ENCODE measurements at regions not wholly inside any gene's neighbourhood (a gene's known extent, or its start where the extent isn't known, plus 50 kb on each side); places are given as distances from the start of the nearest gene placed in this dataset.
"Not testable (repeated sequence)": the region's sequence is repeated elsewhere in the genome, so short reads cannot be mapped to it uniquely, and the experiment has no call there.

DNA sequence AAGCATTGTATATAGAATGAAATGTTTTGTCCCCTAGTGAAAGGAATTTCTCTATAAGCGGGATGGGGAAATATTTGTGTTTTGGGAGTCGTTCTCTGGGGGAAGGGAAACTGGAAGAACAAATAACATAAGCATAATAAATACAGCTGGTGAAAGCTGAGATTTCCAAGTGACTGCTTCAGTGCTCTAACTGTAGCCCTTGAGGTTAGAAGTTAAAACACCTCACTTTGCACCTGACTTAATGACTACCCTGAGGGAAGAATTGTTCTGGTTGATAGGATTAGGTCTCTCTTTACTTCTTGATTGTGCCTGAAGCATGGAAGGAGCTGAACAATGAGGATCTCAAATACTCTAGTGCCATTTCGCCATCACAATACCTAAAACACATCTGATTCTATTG, 307.4 kb downstream of the MAN2A1 start:
- no peak for ATAC-seq
- Histone ChIP-seq H3K4me3 (no peak overlapping the region), H3K4me1 (no peaks in the 10 kb centered on the region), H3K9me3 (no peaks in the 10 kb centered on the region), H3K27me3 (no peaks in the 10 kb centered on the region), H3K27ac (no peak overlapping the region), H3K36me3 (no peaks in the 10 kb centered on the region)
- TF ChIP-seq POLR2A (IDR thresholded peaks at IDR 0.05) = no peak
- no peak for DNase-seq
- in situ Hi-C loops (cut with MboI; ENCODE audit: low sequenced_read_pairs in 4 of 4) = no loop called here
- intact Hi-C loops (cut with DNase I; ENCODE audit: low total_unique reads) = no loop called here

DNA sequence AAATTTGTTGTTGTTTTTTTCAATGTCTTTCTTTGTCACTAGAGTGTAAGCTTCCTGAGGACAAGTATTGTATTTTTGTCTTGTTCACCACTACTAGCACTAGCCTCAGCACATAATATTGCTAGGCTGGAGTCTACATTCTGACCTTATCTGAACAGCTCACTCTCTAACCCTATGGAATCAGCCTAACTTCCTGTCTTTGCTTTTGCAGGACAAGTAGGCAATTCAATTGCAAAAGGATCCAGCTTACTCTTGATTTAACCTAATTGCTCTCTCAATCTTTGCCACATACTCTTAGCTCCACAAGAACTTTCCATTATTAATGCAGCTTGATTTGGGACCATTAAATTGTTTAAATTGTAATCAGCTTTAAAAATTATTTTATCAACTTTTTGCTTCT, 308.5 kb downstream of the MAN2A1 start:
- intact Hi-C loops (cut with DNase I; ENCODE audit: low total_unique reads) = no loop called here
- Histone ChIP-seq H3K27me3 (no peaks in the 10 kb centered on the region), H3K4me1 (no peaks in the 10 kb centered on the region), H3K4me3 (no peak overlapping the region), H3K36me3 (no peaks in the 10 kb centered on the region), H3K27ac (no peak overlapping the region), H3K9me3 (no peaks in the 10 kb centered on the region)
- DNase-seq (no peak), ATAC-seq (no peak)
- in situ Hi-C loops (cut with MboI; ENCODE audit: low sequenced_read_pairs in 4 of 4) = no loop called here
- TF ChIP-seq, protein P1, sequence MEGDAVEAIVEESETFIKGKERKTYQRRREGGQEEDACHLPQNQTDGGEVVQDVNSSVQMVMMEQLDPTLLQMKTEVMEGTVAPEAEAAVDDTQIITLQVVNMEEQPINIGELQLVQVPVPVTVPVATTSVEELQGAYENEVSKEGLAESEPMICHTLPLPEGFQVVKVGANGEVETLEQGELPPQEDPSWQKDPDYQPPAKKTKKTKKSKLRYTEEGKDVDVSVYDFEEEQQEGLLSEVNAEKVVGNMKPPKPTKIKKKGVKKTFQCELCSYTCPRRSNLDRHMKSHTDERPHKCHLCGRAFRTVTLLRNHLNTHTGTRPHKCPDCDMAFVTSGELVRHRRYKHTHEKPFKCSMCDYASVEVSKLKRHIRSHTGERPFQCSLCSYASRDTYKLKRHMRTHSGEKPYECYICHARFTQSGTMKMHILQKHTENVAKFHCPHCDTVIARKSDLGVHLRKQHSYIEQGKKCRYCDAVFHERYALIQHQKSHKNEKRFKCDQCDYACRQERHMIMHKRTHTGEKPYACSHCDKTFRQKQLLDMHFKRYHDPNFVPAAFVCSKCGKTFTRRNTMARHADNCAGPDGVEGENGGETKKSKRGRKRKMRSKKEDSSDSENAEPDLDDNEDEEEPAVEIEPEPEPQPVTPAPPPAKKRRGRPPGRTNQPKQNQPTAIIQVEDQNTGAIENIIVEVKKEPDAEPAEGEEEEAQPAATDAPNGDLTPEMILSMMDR (IDR thresholded peaks at IDR 0.05 in 4 of 5, conservative IDR thresholded peaks at IDR 0.05 in 1 of 5) = no peak
- TF ChIP-seq POLR2A (IDR thresholded peaks at IDR 0.05) = no peak

DNA sequence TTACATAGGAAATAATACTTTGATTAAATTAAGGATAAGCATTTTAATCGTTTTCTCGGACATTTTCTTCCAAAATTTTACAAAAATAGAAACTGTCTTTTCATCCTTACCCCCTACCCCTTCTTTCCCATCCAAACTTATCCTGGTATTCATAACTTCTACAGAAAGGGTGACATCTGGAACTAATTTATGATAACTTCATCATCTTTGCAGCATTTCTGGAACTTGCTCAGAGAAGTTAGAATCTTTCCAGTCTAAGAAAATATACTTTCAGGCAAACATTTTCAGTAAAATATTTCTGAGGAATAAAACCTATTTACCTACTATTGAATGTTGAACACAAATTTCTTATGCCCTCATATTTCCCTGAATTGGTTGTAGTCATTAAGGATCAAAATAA, 309.0 kb downstream of the MAN2A1 start:
- ATAC-seq (no peak), DNase-seq (no peak)
- H3K4me3 ChIP-seq = no peak overlapping the region
- H3K4me1 ChIP-seq = no peaks in the 10 kb centered on the region
- in situ Hi-C loops (cut with MboI; ENCODE audit: low sequenced_read_pairs in 4 of 4) (no loop called here), intact Hi-C loops (cut with DNase I; ENCODE audit: low total_unique reads) (no loop called here)
- H3K36me3 ChIP-seq = no peaks in the 10 kb centered on the region
- no peaks in the 10 kb centered on the region for H3K27me3 ChIP-seq
- TF ChIP-seq, protein P1 (IDR thresholded peaks at IDR 0.05 in 4 of 5, conservative IDR thresholded peaks at IDR 0.05 in 1 of 5) = no peak
- no peak for TF ChIP-seq POLR2A (IDR thresholded peaks at IDR 0.05)
- H3K27ac ChIP-seq = no peak overlapping the region
- no peaks in the 10 kb centered on the region for H3K9me3 ChIP-seq

DNA sequence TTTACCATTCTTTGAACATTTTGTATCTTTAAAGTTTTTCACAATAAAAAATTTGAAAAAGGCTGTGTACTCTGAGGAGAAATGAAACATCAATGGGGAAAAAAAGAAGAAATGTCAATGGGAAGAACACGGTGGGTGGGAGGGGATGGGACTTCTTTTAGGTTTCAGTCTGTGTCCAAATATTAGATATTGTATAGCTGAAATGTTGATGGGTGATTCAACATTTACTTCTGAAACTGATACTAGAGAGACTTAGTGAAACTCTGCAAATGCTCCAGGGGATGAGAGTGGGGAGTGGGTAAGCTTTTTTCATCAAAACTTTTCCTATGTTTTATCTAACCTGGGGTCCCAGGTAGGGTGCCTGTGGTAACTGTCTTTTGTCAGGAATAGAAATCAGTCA, 311.9 kb downstream of the MAN2A1 start:
- in situ Hi-C loops (cut with MboI; ENCODE audit: low sequenced_read_pairs in 4 of 4) (no loop called here), intact Hi-C loops (cut with DNase I; ENCODE audit: low total_unique reads) (no loop called here)
- Histone ChIP-seq H3K36me3 (no peaks in the 10 kb centered on the region), H3K27ac (no peak overlapping the region), H3K4me1 (no peaks in the 10 kb centered on the region), H3K4me3 (no peak overlapping the region), H3K27me3 (no peaks in the 10 kb centered on the region), H3K9me3 (no peaks in the 10 kb centered on the region)
- ATAC-seq (no peak), DNase-seq (no peak)
- TF ChIP-seq, protein P1 (IDR thresholded peaks at IDR 0.05 in 4 of 5, conservative IDR thresholded peaks at IDR 0.05 in 1 of 5) = no peak
- no peak for TF ChIP-seq POLR2A (IDR thresholded peaks at IDR 0.05)

DNA sequence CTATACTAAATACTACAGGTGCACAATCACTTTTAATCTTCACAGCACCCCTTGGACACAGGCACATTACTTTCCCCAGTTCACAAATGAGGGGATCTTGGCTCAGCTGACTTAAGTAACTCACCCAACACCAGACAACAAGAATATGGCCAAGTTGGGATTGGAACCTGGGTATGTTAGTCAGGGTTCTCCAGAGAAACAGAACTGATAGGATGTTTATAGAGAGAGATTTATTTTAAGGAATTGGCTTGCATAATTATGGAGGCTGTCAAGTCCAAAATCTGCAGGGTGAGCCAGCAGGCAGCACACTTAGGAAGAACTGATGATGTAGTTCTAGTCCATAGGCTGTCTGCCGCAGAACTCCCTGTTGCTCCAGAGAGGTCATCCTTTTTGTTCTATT, 312.9 kb downstream of the MAN2A1 start:
- Histone ChIP-seq H3K4me1 (no peaks in the 10 kb centered on the region), H3K36me3 (no peaks in the 10 kb centered on the region), H3K27ac (no peak overlapping the region), H3K4me3 (no peak overlapping the region), H3K9me3 (no peaks in the 10 kb centered on the region), H3K27me3 (no peaks in the 10 kb centered on the region)
- no peak for TF ChIP-seq POLR2A (IDR thresholded peaks at IDR 0.05)
- TF ChIP-seq, protein P1 (IDR thresholded peaks at IDR 0.05 in 4 of 5, conservative IDR thresholded peaks at IDR 0.05 in 1 of 5) = no peak
- in situ Hi-C loops (cut with MboI; ENCODE audit: low sequenced_read_pairs in 4 of 4) = no loop called here
- intact Hi-C loops (cut with DNase I; ENCODE audit: low total_unique reads) = no loop called here
- DNase-seq (no peak), ATAC-seq (no peak)

DNA sequence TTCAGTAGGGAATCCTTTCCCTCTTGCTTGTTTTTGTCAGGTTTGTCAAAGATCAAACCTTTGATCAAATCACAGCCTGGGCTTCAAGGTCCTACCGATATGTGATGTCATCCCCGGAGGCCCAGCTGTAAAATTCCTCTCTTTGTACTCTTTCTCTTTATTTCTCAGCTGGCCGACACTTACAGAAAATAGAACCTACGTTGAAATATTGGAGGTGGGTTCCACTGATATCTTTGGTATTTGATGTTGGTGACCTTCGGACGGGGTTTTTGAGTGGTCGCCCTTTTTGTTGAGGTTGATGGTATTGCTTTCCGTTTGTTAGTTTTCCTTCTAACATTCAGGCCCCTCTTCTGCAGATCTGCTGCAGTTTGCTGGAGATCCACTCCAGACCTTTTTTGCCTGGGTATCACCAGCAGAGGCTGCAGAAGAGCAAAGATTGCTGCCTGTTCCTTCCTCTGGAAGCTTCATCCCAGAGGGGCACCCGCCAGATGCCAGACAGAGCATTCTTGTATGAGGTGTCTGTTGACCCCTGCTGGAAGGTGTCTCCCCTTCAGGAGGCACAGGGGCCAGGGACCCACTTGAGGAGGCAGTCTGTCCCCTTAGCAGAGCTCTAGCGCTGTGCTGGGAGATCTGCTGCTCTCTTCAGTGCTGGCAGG, 316.3 kb downstream of the MAN2A1 start:
- H3K9me3 ChIP-seq; H3K4me1 ChIP-seq; in situ Hi-C loops (cut with MboI; ENCODE audit: low sequenced_read_pairs in 4 of 4); H3K36me3 ChIP-seq; H3K4me3 ChIP-seq; H3K27me3 ChIP-seq; DNase-seq; ATAC-seq; H3K27ac ChIP-seq; intact Hi-C loops (cut with DNase I; ENCODE audit: low total_unique reads): not testable (repeated sequence)
